ENCODE measurements at regions not wholly inside any gene's neighbourhood (a gene's known extent, or its start where the extent isn't known, plus 50 kb on each side); places are given as distances from the start of the nearest gene placed in this dataset.
A peak's percentile ranks its signal among the peaks of the same experiment; 100 is the strongest.

- CTCF ChIA-PET = interaction anchor here (0.6 kb wide), 1 partner anchor 187 kb away, joined by 3 read pairs; no protein-coding TSS in a partner anchor
- Histone ChIP-seq H3K27me3 (ENCODE audit: insufficient read depth) (no peaks in the 10 kb centered on the region), H3F3A (replicated peaks; ENCODE audit: insufficient read depth) (peaks cover 7% of the 10 kb centered on the region), H3K79me2 (ENCODE audit: insufficient read depth) (no peaks in the 10 kb centered on the region), H3K4me2 (no peak overlapping the region), H3K9ac (no peak overlapping the region), H3K27ac (ENCODE audit: low read depth in 2 of 2, low read length in 1 of 2) (no peak overlapping the region), H4K20me1 (ENCODE audit: insufficient read depth) (no peaks in the 10 kb centered on the region), H3K4me3 (ENCODE audit: low read depth in 2 of 2, low read length in 1 of 2) (no peak overlapping the region), H3K9me2 (no peaks in the 10 kb centered on the region), H3K4me1 (ENCODE audit: control insufficient read depth in 1 of 2, insufficient read depth in 2 of 2, low read depth in 1 of 2, low read length in 1 of 2) (peaks cover 0 to 4% of the 10 kb centered on the region in 2 experiments; a peak in 1 of 4 replicates), H3K9me3 (no peaks in the 10 kb centered on the region), H2AFZ (ENCODE audit: low read depth) (no peak overlapping the region), H3K36me3 (replicated peaks in 1 of 2; ENCODE audit: control insufficient read depth in 1 of 2, insufficient read depth in 2 of 2, low read length in 1 of 2) (no peaks in the 10 kb centered on the region)
- TF ChIP-seq, protein P1, sequence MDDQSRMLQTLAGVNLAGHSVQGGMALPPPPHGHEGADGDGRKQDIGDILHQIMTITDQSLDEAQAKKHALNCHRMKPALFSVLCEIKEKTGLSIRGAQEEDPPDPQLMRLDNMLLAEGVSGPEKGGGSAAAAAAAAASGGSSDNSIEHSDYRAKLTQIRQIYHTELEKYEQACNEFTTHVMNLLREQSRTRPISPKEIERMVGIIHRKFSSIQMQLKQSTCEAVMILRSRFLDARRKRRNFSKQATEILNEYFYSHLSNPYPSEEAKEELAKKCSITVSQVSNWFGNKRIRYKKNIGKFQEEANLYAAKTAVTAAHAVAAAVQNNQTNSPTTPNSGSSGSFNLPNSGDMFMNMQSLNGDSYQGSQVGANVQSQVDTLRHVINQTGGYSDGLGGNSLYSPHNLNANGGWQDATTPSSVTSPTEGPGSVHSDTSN (IDR thresholded peaks at IDR 0.05) = no peak
- TF ChIP-seq, protein P2, sequence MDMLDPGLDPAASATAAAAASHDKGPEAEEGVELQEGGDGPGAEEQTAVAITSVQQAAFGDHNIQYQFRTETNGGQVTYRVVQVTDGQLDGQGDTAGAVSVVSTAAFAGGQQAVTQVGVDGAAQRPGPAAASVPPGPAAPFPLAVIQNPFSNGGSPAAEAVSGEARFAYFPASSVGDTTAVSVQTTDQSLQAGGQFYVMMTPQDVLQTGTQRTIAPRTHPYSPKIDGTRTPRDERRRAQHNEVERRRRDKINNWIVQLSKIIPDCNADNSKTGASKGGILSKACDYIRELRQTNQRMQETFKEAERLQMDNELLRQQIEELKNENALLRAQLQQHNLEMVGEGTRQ (IDR thresholded peaks at IDR 0.05; ENCODE audit: borderline replicate concordance, low read depth, low read length) = no peak
- TF ChIP-seq EP300 (IDR thresholded peaks at IDR 0.05; ENCODE audit: borderline replicate concordance in 1 of 2, low read depth in 1 of 2, low read length in 1 of 2) (no peak), ZBTB33 (IDR thresholded peaks at IDR 0.05; ENCODE audit: borderline replicate concordance, low read depth) (no peak), POLR2AphosphoS5 (IDR thresholded peaks at IDR 0.05; ENCODE audit: low read depth, low read length) (no peak), RCOR1 (IDR thresholded peaks at IDR 0.05; ENCODE audit: low read length) (no peak), JUND (IDR thresholded peaks at IDR 0.05) (no peak), GATA2 (CRISPR knock-in tag; IDR thresholded peaks at IDR 0.05) (no peak), RAD21 (IDR thresholded peaks at IDR 0.05; ENCODE audit: low read length) (no peak), ELF1 (IDR thresholded peaks at IDR 0.05) (no peak), GABPA (IDR thresholded peaks at IDR 0.05; ENCODE audit: low read depth) (no peak)
- 74% methylated on average over 4 of the region's 4 CpGs for WGBS (ENCODE audit: low lambda C conversion rate)
- POLR2A ChIA-PET = no interaction called here
- no peak for DNase-seq
Observed at GRCh38 chr1:219772265-219773036, 155.9 kb downstream of the SLC30A10 start.

DNA sequence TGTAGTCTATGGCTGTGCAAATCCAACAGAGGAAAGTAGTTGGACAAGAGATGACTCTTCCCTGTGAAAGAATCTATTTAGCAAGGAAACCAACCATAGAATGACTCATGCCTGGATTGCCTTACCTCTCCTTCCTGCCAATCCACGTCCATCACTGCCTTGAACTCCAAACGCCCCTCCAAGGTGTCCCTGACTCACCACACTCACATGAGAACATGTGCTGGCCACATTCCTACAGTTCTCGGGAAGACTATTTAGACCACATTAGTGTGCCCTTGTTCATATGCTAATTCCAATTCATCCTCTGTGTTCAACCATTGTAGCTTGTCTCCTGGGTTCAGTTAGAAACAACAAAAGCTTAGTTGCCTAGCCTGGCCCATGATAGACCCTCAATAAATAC is 157.3 kb downstream of the SLC30A10 start:
- Histone ChIP-seq H3K36me3 (replicated peaks in 1 of 2; ENCODE audit: control insufficient read depth in 1 of 2, insufficient read depth in 2 of 2, low read length in 1 of 2) (no peaks in the 10 kb centered on the region), H3K9ac (no peak overlapping the region), H3K4me2 (no peak overlapping the region), H3K27me3 (ENCODE audit: insufficient read depth) (no peaks in the 10 kb centered on the region), H2AFZ (ENCODE audit: low read depth) (no peak overlapping the region), H3K4me1 (ENCODE audit: control insufficient read depth in 1 of 2, insufficient read depth in 2 of 2, low read depth in 1 of 2, low read length in 1 of 2) (peaks cover 0 to 4% of the 10 kb centered on the region in 2 experiments; a peak in 1 of 4 replicates), H3K27ac (ENCODE audit: low read depth in 2 of 2, low read length in 1 of 2) (peak overlapping the region in 1 of 2 experiments; percentile 44; a peak in 2 of 4 replicates), H3F3A (replicated peaks; ENCODE audit: insufficient read depth) (peaks cover 7% of the 10 kb centered on the region), H3K9me3 (no peaks in the 10 kb centered on the region), H3K9me2 (no peaks in the 10 kb centered on the region), H4K20me1 (ENCODE audit: insufficient read depth) (no peaks in the 10 kb centered on the region), H3K4me3 (ENCODE audit: low read depth in 2 of 2, low read length in 1 of 2) (no peak overlapping the region), H3K79me2 (ENCODE audit: insufficient read depth) (no peaks in the 10 kb centered on the region)
- no peak for DNase-seq
- ChIA-PET POLR2A (no interaction called here), CTCF (no interaction called here)
- WGBS (ENCODE audit: low lambda C conversion rate) = 20% methylated on average over 2 of the region's 3 CpGs
- TF ChIP-seq RFX5 (IDR thresholded peaks at IDR 0.05; ENCODE audit: low read length) (no peak), FOSL2 (IDR thresholded peaks at IDR 0.05; ENCODE audit: borderline replicate concordance, low read depth) (peak; percentile 89), USF1 (IDR thresholded peaks at IDR 0.05; ENCODE audit: borderline replicate concordance, low read depth) (no peak; the same call in 1 of the 2 replicates), ZBTB33 (IDR thresholded peaks at IDR 0.05; ENCODE audit: borderline replicate concordance, low read depth) (no peak), MXI1 (IDR thresholded peaks at IDR 0.05; ENCODE audit: low read depth, low read length) (no peak)
- TF ChIP-seq, protein P3, sequence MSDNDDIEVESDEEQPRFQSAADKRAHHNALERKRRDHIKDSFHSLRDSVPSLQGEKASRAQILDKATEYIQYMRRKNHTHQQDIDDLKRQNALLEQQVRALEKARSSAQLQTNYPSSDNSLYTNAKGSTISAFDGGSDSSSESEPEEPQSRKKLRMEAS (IDR thresholded peaks at IDR 0.05; ENCODE audit: low read depth) = peak; percentile 82; the same call in 1 of the 2 replicates

Measured in SK-N-SH (cell line).